ENCODE measurements at regions not wholly inside any gene's neighbourhood (a gene's known extent, or its start where the extent isn't known, plus 50 kb on each side); places are given as distances from the start of the nearest gene placed in this dataset.

DNA sequence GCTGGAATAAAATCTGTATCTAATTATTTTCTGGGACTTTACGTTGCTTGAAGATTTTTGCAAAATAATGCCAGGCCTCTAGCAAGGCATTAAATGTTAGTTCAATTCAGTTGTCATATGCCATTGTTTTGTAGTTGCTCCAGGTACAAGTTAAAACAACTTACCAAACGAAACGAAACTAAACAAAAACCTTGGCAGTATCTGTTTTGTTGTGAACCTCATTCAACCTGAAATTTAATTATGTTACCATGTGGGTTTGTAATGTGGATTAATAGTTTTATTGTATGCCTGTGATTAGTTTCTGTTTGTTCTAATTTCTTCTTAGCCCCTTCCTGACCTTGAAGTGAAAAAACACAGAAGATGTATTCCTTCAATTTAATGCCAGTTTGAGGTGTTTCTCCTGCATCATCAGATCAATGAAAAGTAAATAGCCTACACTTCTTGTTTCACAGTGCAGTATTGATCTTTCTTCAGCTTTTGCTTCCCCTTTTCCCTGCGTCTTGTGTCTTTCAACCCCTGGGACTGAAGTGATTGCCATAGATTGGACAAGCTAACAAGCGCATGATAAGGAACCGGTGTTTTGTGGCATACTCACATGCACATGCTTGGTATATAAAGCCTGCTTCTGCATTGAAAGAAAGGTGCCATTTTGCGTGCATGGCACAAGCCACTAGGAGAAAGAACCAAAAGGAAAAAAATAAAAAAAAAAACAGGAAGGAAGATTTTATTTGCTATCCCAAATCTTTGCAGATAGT is 699.0 kb upstream of the ARRDC3 start:
- TF ChIP-seq, protein P1, sequence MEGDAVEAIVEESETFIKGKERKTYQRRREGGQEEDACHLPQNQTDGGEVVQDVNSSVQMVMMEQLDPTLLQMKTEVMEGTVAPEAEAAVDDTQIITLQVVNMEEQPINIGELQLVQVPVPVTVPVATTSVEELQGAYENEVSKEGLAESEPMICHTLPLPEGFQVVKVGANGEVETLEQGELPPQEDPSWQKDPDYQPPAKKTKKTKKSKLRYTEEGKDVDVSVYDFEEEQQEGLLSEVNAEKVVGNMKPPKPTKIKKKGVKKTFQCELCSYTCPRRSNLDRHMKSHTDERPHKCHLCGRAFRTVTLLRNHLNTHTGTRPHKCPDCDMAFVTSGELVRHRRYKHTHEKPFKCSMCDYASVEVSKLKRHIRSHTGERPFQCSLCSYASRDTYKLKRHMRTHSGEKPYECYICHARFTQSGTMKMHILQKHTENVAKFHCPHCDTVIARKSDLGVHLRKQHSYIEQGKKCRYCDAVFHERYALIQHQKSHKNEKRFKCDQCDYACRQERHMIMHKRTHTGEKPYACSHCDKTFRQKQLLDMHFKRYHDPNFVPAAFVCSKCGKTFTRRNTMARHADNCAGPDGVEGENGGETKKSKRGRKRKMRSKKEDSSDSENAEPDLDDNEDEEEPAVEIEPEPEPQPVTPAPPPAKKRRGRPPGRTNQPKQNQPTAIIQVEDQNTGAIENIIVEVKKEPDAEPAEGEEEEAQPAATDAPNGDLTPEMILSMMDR (conservative IDR thresholded peaks at IDR 0.05 in 1 of 2, IDR thresholded peaks at IDR 0.05 in 1 of 2; ENCODE audit: low read depth in 1 of 2, low read length in 2 of 2), result no peak
- TF ChIP-seq EZH2 (IDR thresholded peaks at IDR 0.05; ENCODE audit: low read length, missing control alignments), result no peak

All from fibroblast of lung (primary cell).